Transverse colon (tissue), 4 donors: ENCODE measurements at regions not wholly inside any gene's neighbourhood (a gene's known extent, or its start where the extent isn't known, plus 50 kb on each side); places are given as distances from the start of the nearest gene placed in this dataset.

Source experiments
- DNase-seq: peaks from one replicate; pipeline ENCODE4 v3.0.0-alpha.2; 2019
- H3K27ac ChIP-seq, 4 donors: fragments of 200-600 bp; sonication (generic); 2 replicates each; pipeline ENCODE4 v1.5.1; 2016 to 2018; ENCODE audit warnings: inconsistent platforms in 4 of 4
- H3K27me3 ChIP-seq: fragments of 200-600 bp; sonication (generic); 2 replicates; pipeline ENCODE4 v1.5.1; 2017; ENCODE audit warnings: inconsistent platforms
- H3K36me3 ChIP-seq, 4 donors: fragments of 200-600 bp; sonication (generic); 2 replicates each; pipeline ENCODE4 v1.5.1; 2017 to 2019; ENCODE audit warnings: inconsistent platforms in 4 of 4
- H3K4me1 ChIP-seq, 4 donors: fragments of 200-600 bp; sonication (generic); 2 replicates each; pipeline ENCODE4 v1.5.1; 2017 to 2020; ENCODE audit warnings: inconsistent platforms in 4 of 4
- H3K4me3 ChIP-seq, 4 donors: fragments of 200-600 bp; sonication (generic); 1 replicate in 1 of 4; 2 replicates in 3 of 4; pipeline versions ENCODE4 v1.5.1 to v1.6.1; 2017 to 2019; ENCODE audit warnings: inconsistent platforms in 4 of 4
- H3K9me3 ChIP-seq, 2 donors: fragments of 200-600 bp; sonication (generic); 2 replicates each; pipeline ENCODE4 v1.5.1; 2017 to 2019; ENCODE audit warnings: inconsistent platforms in 2 of 2
- CTCF ChIP-seq, 5 experiments: fragments of 200-600 bp in 3 of 5; fragments of 450-650 bp in 2 of 5; sonication (generic) in 3 of 5; IDR thresholded peaks; 1 replicate in 2 of 5; 2 replicates in 3 of 5; pipeline ENCODE4 v1.5.1; 2016 to 2017; ENCODE audit warnings: antibody characterized with exemption in 5 of 5, inconsistent platforms in 3 of 5, mild to moderate bottlenecking in 2 of 5, moderate library complexity in 1 of 5
- EP300 ChIP-seq: sonication (generic); formaldehyde crosslinking; IDR thresholded peaks from one replicate; pipeline ENCODE4 v1.6.1; 2017; ENCODE audit warnings: antibody characterized with exemption, low read depth
- POLR2A ChIP-seq: fragments of 450-650 bp; IDR thresholded peaks from one replicate; pipeline ENCODE4 v1.6.1; 2016; ENCODE audit warnings: antibody characterized with exemption, mild to moderate bottlenecking, moderate library complexity
- POLR2AphosphoS5 ChIP-seq, 3 donors: sonication (generic); formaldehyde crosslinking; IDR thresholded peaks; one replicate each; pipeline ENCODE4 v1.6.1; 2016; ENCODE audit warnings: antibody characterized with exemption in 3 of 3
- WGBS, 2 donors: methylation state at CpG; one replicate each; pipeline ENCODE4 v1.1.5; 2018; ENCODE audit warnings: low coverage in 1 of 2; 5-methylcytosine and 5-hydroxymethylcytosine counted together
- in situ Hi-C, 4 donors: fragments of 200-750 bp; cut with MboI; loops; one replicate each; pipeline versions ENCODE4 v1.15.0 to v1.15.1; 2017; ENCODE audit warnings: low sequenced_read_pairs in 3 of 4, low pct_ligation_motif_present in 1 of 4, low pct_unique_long_range_greater_than_20kb in 1 of 4
- intact Hi-C: fragments of 100-400 bp; cut with DNase I; formaldehyde crosslinking; loops from one replicate; pipeline ENCODE4 v1.15.1; 2023; ENCODE audit warnings: low total_unique reads

GRCh38 chr9:6067426-6067825 is 52.0 kb upstream of the RANBP6 start:
- no peak for TF ChIP-seq EP300
- TF ChIP-seq POLR2AphosphoS5 (IDR thresholded peaks at IDR 0.05), result no peak
- no peak for TF ChIP-seq POLR2A
- TF ChIP-seq CTCF (IDR thresholded peaks at IDR 0.05), result no peak
- no peak for DNase-seq
- Histone ChIP-seq H3K9me3 (no peaks in the 10 kb centered on the region), H3K4me3 (no peak overlapping the region), H3K4me1 (peaks cover 0 to 3% (median 0%) of the 10 kb centered on the region in 4 donors), H3K27me3 (no peaks in the 10 kb centered on the region), H3K27ac (no peak overlapping the region), H3K36me3 (no peaks in the 10 kb centered on the region)
- in situ Hi-C loops (loop anchor here in 1 of 4 donors (25.0 kb wide), 1 partner anchor 245 kb away; no protein-coding TSS in a partner anchor), intact Hi-C loops (loop anchor here (5.0 kb wide), 1 partner anchor 1370 kb away; no protein-coding TSS in a partner anchor)
- 93 to 100% methylated on average over 1 to 2 of the region's 2 CpGs for WGBS, 2 donors
